HG03175 (cell line): ENCODE measurements at regions not wholly inside any gene's neighbourhood (a gene's known extent, or its start where the extent isn't known, plus 50 kb on each side); places are given as distances from the start of the nearest gene placed in this dataset.
"Not testable (repeated sequence)": the region's sequence is repeated elsewhere in the genome, so short reads cannot be mapped to it uniquely, and the experiment has no call there.

Experiments
- ATAC-seq: cut with Tn5 transposase; IDR thresholded peaks from one replicate; pipeline ENCODE4 v1.9.1; 2021; ENCODE audit warnings: mild to moderate bottlenecking, moderate library complexity; ENCODE audit not compliant: unreplicated experiment

GRCh38 chr3:191148131-191148530 lies 50.9 kb upstream of the OSTN start:
- no peak for ATAC-seq

GRCh38 chr3:191143224-191143623 lies 55.8 kb upstream of the OSTN start:
- ATAC-seq, result no peak

- no peak for ATAC-seq
Observed at GRCh38 chr3:191141728-191142127, 57.3 kb upstream of the OSTN start.

GRCh38 chr3:191139736-191140135 lies 59.3 kb upstream of the OSTN start:
- peak; percentile 58 for ATAC-seq

GRCh38 chr3:191138937-191139336 lies 60.1 kb upstream of the OSTN start:
- ATAC-seq, result peak; percentile 33

- ATAC-seq, result no peak
Observed at GRCh38 chr3:191137708-191138107, 61.3 kb upstream of the OSTN start.

- no peak for ATAC-seq
Observed at GRCh38 chr3:191136347-191136746, 62.7 kb upstream of the OSTN start.

GRCh38 chr3:191135175-191135574 lies 63.9 kb upstream of the OSTN start:
- no peak for ATAC-seq

- ATAC-seq, result no peak
Observed at GRCh38 chr3:191133359-191133758, 65.7 kb upstream of the OSTN start.

- no peak for ATAC-seq
Observed at GRCh38 chr3:191131305-191131704, 67.7 kb upstream of the OSTN start.

GRCh38 chr3:191124891-191125290 lies 74.2 kb upstream of the OSTN start:
- ATAC-seq, result not testable (repeated sequence)

- no peak for ATAC-seq
Observed at GRCh38 chr3:191123946-191124345, 75.1 kb upstream of the OSTN start.

- no peak for ATAC-seq
Observed at GRCh38 chr3:191123231-191123630, 75.8 kb upstream of the OSTN start.

GRCh38 chr3:191120447-191121298 lies 78.4 kb upstream of the OSTN start:
- ATAC-seq, result peak; percentile 79

- peak; percentile 72 for ATAC-seq
Observed at GRCh38 chr3:191119415-191120295, 79.4 kb upstream of the OSTN start.

GRCh38 chr3:191111722-191112121 lies 87.3 kb upstream of the OSTN start:
- no peak for ATAC-seq

- ATAC-seq, result peak; percentile 76
Observed at GRCh38 chr3:191105418-191105817, 93.6 kb upstream of the OSTN start.

- ATAC-seq, result no peak
Observed at GRCh38 chr3:191100516-191100915, 98.5 kb upstream of the OSTN start.

GRCh38 chr3:191094057-191094845 lies 104.8 kb upstream of the OSTN start:
- no peak for ATAC-seq

GRCh38 chr3:191087391-191087790 lies 111.7 kb upstream of the OSTN start:
- no peak for ATAC-seq

GRCh38 chr3:191085091-191085490 lies 114.0 kb upstream of the OSTN start:
- no peak for ATAC-seq
